Mesothelial cell of epicardium (in vitro differentiated cells): ENCODE measurements at regions not wholly inside any gene's neighbourhood (a gene's known extent, or its start where the extent isn't known, plus 50 kb on each side); places are given as distances from the start of the nearest gene placed in this dataset.

ENCODE experiments used
- DNase-seq, 2 experiments: peaks; one replicate each; pipeline ENCODE4 v3.0.0; 2021; ENCODE audit warnings: low spot score in 2 of 2; ENCODE audit not compliant: unreplicated experiment in 2 of 2
- H3K27ac Mint-ChIP-seq: 2 replicates; pipeline ENCODE4 v1.8.0; 2021; ENCODE audit warnings: mixed read lengths
- H3K27me3 Mint-ChIP-seq: 2 replicates; pipeline ENCODE4 v1.8.0; 2021; ENCODE audit warnings: low read depth, mixed read lengths
- H3K36me3 Mint-ChIP-seq: 2 replicates; pipeline ENCODE4 v1.8.0; 2021; ENCODE audit warnings: mixed read lengths
- H3K4me1 Mint-ChIP-seq: 2 replicates; pipeline ENCODE4 v1.8.0; 2021; ENCODE audit warnings: mixed read lengths
- H3K4me3 Mint-ChIP-seq: 2 replicates; pipeline ENCODE4 v1.8.0; 2021; ENCODE audit warnings: mild to moderate bottlenecking, moderate library complexity, mixed read lengths
- H3K9me3 Mint-ChIP-seq: 2 replicates; pipeline ENCODE4 v1.8.0; 2021; ENCODE audit warnings: mixed read lengths
- CTCF ChIP-seq: fragments of 200-600 bp; sonication (generic); IDR thresholded peaks from one replicate; pipeline ENCODE4 v1.5.0; 2021; ENCODE audit warnings: antibody characterized with exemption; ENCODE audit not compliant: unreplicated experiment

- no peaks in the 10 kb centered on the region for H3K36me3 Mint-ChIP-seq
Observed at GRCh38 chr5:60349891-60350415, 350.0 kb downstream of the DEPDC1B start.

DNA sequence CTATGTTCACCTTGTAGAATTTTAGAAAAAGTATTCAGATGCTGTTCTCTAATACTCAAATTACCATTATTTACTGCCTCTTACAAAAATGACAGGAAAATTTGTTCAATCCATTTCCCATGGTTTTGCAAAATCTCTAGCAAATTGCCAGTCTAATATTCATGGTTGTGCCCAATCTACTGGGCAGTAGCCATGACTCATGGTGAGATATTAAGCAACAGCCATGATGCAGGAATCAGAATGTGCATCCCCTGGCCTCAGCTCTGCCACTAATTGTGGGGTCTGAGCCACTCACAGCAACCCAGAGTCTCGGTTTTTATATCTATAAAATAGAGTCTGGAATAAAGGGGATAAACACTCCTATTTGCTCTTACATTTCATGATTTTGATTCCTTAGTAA, 353.6 kb downstream of the DEPDC1B start:
- H3K4me1 Mint-ChIP-seq, result no peaks in the 10 kb centered on the region
- no peak overlapping the region for H3K27ac Mint-ChIP-seq
- TF ChIP-seq CTCF, result no peak
- no peaks in the 10 kb centered on the region for H3K36me3 Mint-ChIP-seq
- H3K9me3 Mint-ChIP-seq, result no peaks in the 10 kb centered on the region
- H3K27me3 Mint-ChIP-seq, result peaks cover 4% of the 10 kb centered on the region
- no peak for DNase-seq
- no peak overlapping the region for H3K4me3 Mint-ChIP-seq

More at GRCh38 chr5:60349891-60350415, 350.0 kb downstream of the DEPDC1B start:
- Mint-ChIP-seq H3K9me3 (no peaks in the 10 kb centered on the region), H3K27me3 (no peaks in the 10 kb centered on the region), H3K4me1 (peaks cover 8% of the 10 kb centered on the region), H3K27ac (no peak overlapping the region), H3K4me3 (no peak overlapping the region)
- TF ChIP-seq CTCF, result no peak
- no peak for DNase-seq

GRCh38 chr5:60343102-60343501, 356.9 kb downstream of the DEPDC1B start:
- TF ChIP-seq CTCF, result no peak
- peaks cover 4% of the 10 kb centered on the region for H3K27me3 Mint-ChIP-seq

GRCh38 chr5:60340965-60341471, 358.9 kb downstream of the DEPDC1B start:
- no peaks in the 10 kb centered on the region for H3K36me3 Mint-ChIP-seq
- H3K4me1 Mint-ChIP-seq, result no peaks in the 10 kb centered on the region
- no peak overlapping the region for H3K27ac Mint-ChIP-seq
- no peak for TF ChIP-seq CTCF
- H3K27me3 Mint-ChIP-seq, result peaks cover 4% of the 10 kb centered on the region
- H3K4me3 Mint-ChIP-seq, result no peak overlapping the region
- DNase-seq, result no peak
- H3K9me3 Mint-ChIP-seq, result no peaks in the 10 kb centered on the region

More at GRCh38 chr5:60343102-60343501, 356.9 kb downstream of the DEPDC1B start:
- DNase-seq, result no peak
- H3K4me3 Mint-ChIP-seq, result no peak overlapping the region
- H3K4me1 Mint-ChIP-seq, result no peaks in the 10 kb centered on the region
- H3K36me3 Mint-ChIP-seq, result no peaks in the 10 kb centered on the region
- no peaks in the 10 kb centered on the region for H3K9me3 Mint-ChIP-seq
- H3K27ac Mint-ChIP-seq, result no peak overlapping the region

- H3K9me3 Mint-ChIP-seq, result no peaks in the 10 kb centered on the region
- H3K27me3 Mint-ChIP-seq, result peaks cover 4% of the 10 kb centered on the region
- TF ChIP-seq CTCF, result no peak
- no peak for DNase-seq
- no peaks in the 10 kb centered on the region for H3K36me3 Mint-ChIP-seq
- no peak overlapping the region for H3K4me3 Mint-ChIP-seq
- H3K4me1 Mint-ChIP-seq, result no peaks in the 10 kb centered on the region
- no peak overlapping the region for H3K27ac Mint-ChIP-seq
Observed at GRCh38 chr5:60340326-60340725, 359.6 kb downstream of the DEPDC1B start.
